ENCODE measurements at regions not wholly inside any gene's neighbourhood (a gene's known extent, or its start where the extent isn't known, plus 50 kb on each side); places are given as distances from the start of the nearest gene placed in this dataset.
"Not testable (repeated sequence)": the region's sequence is repeated elsewhere in the genome, so short reads cannot be mapped to it uniquely, and the experiment has no call there.

- H3K4me1 ChIP-seq: no peaks in the 10 kb centered on the region
- H3K4me3 ChIP-seq (ENCODE audit: low read depth, low read length): no peak overlapping the region
- no peak for DNase-seq
- peaks cover 12% of the 10 kb centered on the region; the same call in 1 of the 2 replicates for H3K27me3 ChIP-seq
- TF ChIP-seq, protein P1, sequence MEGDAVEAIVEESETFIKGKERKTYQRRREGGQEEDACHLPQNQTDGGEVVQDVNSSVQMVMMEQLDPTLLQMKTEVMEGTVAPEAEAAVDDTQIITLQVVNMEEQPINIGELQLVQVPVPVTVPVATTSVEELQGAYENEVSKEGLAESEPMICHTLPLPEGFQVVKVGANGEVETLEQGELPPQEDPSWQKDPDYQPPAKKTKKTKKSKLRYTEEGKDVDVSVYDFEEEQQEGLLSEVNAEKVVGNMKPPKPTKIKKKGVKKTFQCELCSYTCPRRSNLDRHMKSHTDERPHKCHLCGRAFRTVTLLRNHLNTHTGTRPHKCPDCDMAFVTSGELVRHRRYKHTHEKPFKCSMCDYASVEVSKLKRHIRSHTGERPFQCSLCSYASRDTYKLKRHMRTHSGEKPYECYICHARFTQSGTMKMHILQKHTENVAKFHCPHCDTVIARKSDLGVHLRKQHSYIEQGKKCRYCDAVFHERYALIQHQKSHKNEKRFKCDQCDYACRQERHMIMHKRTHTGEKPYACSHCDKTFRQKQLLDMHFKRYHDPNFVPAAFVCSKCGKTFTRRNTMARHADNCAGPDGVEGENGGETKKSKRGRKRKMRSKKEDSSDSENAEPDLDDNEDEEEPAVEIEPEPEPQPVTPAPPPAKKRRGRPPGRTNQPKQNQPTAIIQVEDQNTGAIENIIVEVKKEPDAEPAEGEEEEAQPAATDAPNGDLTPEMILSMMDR (IDR thresholded peaks at IDR 0.05; ENCODE audit: low read depth, low read length): no peak
- no peaks in the 10 kb centered on the region for H3K9me3 ChIP-seq
- no peaks in the 10 kb centered on the region for H3K36me3 ChIP-seq
These were observed 1279.8 kb downstream of the GATA3 start for GRCh38 chr10:9334270-9334669.

DNA sequence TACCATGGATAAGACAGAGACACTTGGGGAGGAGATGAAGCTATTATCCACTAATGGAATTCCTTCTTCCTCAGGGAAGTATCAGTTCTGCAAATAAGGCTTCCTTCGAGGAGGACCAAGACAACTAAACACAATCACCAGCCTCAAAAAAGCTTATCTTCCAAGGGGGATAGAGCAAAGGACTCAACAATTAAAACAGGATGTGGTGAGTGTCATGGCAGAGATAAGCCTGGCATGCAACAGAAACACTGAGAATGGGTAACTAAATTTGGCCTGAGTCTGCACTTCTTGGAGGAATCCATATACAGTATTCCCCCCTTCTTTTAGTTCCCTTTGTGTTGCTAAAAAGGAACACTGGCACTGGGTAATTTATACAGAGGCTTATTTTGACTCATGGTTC, 1285.2 kb downstream of the GATA3 start:
- TF ChIP-seq, protein P1 (IDR thresholded peaks at IDR 0.05; ENCODE audit: low read depth, low read length): no peak
- H3K4me3 ChIP-seq (ENCODE audit: low read depth, low read length): no peak overlapping the region
- H3K9me3 ChIP-seq: no peaks in the 10 kb centered on the region
- H3K36me3 ChIP-seq: no peaks in the 10 kb centered on the region
- no peak for DNase-seq
- peaks cover 8% of the 10 kb centered on the region; the same call in 1 of the 2 replicates for H3K27me3 ChIP-seq
- no peaks in the 10 kb centered on the region for H3K4me1 ChIP-seq

- Histone ChIP-seq H3K9me3 (no peaks in the 10 kb centered on the region), H3K4me1 (no peaks in the 10 kb centered on the region), H3K36me3 (no peaks in the 10 kb centered on the region), H3K27me3 (no peaks in the 10 kb centered on the region; the same call in 1 of the 2 replicates), H3K4me3 (ENCODE audit: low read depth, low read length) (no peak overlapping the region)
- DNase-seq: no peak
- TF ChIP-seq, protein P1 (IDR thresholded peaks at IDR 0.05; ENCODE audit: low read depth, low read length): peak; percentile 77
These were observed 1288.5 kb downstream of the GATA3 start for GRCh38 chr10:9342885-9343570.

GRCh38 chr10:9347933-9348332, 1293.4 kb downstream of the GATA3 start:
- H3K9me3 ChIP-seq; DNase-seq; H3K4me1 ChIP-seq; H3K27me3 ChIP-seq; H3K36me3 ChIP-seq; H3K4me3 ChIP-seq (ENCODE audit: low read depth, low read length): not testable (repeated sequence)

DNA sequence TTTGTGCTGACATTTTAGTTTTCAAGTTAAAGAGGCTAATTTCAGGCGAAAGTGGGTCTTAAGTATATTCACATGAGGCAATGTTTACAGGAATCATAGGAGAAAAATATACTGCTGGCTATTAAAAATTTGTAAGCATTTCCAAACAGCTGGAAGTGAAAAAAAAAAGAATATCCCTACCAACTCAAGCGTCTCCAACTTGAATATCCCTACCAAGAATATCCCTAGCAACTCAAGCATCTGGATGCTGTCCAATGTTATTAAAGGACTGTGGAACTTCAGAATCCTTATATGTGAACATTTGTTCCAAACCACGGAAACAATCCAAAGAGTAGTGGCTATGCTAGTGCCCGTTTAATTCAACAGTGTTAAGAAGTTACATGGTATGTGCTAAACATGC, 1303.0 kb downstream of the GATA3 start:
- Histone ChIP-seq H3K4me3 (ENCODE audit: low read depth, low read length) (no peak overlapping the region), H3K4me1 (no peaks in the 10 kb centered on the region), H3K9me3 (no peaks in the 10 kb centered on the region), H3K36me3 (no peaks in the 10 kb centered on the region), H3K27me3 (no peaks in the 10 kb centered on the region)
- TF ChIP-seq, protein P1 (IDR thresholded peaks at IDR 0.05; ENCODE audit: low read depth, low read length): no peak
- no peak for DNase-seq

DNA sequence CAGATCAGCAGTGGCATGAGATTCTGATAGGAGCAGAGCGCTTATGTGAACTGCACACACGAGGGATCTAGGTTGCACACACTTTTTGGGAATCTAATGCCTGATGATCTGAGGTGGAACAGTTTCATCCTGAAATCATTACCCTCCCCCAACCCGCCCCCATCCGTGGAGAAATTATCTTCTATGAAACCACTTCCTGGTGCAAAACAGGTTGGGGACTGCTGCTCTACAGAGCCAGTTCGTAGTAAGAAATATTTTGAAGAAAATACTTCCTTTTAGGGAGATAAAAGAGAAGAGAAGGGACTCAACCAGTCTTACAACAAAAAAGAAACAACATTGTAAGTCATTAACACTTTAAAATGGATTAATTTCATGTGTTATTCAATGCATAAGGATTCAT, 1308.2 kb downstream of the GATA3 start:
- DNase-seq: no peak
- TF ChIP-seq, protein P1 (IDR thresholded peaks at IDR 0.05; ENCODE audit: low read depth, low read length): no peak

More for the DNA sequence above, 1308.2 kb downstream of the GATA3 start:
- H3K27me3 ChIP-seq: no peaks in the 10 kb centered on the region
- no peaks in the 10 kb centered on the region for H3K9me3 ChIP-seq
- H3K4me3 ChIP-seq (ENCODE audit: low read depth, low read length): no peak overlapping the region
- no peaks in the 10 kb centered on the region for H3K4me1 ChIP-seq
- no peaks in the 10 kb centered on the region for H3K36me3 ChIP-seq
